ENCODE measurements at regions not wholly inside any gene's neighbourhood (a gene's known extent, or its start where the extent isn't known, plus 50 kb on each side); places are given as distances from the start of the nearest gene placed in this dataset.
A peak's percentile ranks its signal among the peaks of the same experiment; 100 is the strongest.
"Not testable (repeated sequence)": the region's sequence is repeated elsewhere in the genome, so short reads cannot be mapped to it uniquely, and the experiment has no call there.

- no peak for DNase-seq
Observed at GRCh38 chr5:36489505-36489904, 116.9 kb upstream of the SLC1A3 start.

DNA sequence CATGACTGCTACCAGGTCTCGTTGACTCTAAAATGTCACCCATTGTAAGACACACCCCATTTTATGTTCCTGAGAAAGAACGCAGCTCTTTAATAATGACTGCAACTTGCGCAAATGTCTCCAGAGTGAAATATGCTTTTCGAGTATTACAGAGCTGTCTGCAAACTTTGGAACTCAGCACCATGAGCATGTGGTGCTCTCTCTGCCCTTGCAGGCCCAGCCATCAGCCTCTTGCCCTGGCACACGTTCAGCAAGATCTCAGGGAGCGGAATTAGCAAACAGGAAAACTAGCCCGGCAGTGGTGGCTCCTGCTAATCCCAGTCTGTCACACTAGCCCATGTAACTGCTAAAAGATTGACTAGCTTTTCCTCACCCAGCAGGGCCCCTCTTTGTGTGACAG lies 114.5 kb upstream of the SLC1A3 start:
- DNase-seq: no peak

DNA sequence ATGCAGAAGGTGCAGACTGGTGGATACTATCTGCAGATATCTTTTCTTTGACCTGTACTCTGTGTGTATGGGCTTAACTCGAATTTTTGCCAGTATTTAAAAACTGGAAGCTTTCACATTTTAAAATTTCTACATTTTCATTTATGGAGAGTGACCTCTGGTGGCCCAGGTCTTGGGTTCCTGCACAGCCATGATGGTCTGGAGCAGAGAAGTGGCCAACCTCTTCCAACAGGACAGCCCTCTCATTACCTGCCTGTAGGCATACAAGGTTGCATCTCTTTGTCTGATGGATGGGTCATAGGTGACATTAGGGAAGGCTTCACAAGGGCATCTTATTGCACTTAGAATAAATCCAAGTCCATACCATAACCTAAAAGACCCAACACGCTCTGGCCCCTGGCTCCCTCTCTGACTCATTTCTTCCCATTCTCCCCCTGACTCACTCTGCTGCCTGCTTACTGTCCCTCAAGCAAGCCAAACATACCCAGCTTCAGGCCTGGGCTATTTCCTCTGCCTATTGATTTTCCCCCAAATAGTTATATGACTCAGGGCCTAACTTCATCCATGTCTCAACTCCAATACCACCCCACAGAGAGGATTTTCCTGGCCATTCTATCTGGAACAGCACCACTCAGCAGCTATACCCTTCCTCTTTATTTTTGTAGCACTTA lies 113.3 kb upstream of the SLC1A3 start:
- DNase-seq: no peak

DNA sequence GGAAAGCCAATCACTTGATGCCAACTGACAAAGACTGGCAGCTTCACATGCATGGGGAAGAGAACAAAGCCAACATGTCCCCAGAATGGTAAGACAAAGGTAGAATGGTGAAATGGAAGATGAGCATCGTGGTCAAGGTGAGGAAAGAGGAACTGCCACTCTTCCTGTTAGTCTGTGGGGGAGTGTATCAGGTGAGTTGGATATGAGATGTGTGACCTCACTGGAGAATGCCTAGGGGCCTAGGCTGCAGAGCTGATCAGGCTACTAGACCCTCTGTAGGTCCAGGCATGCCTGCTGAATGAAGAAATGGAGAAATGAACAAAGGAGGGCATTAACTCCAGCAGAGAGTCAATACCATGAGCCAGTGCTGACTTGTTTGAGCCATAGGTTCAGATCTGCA lies 112.4 kb upstream of the SLC1A3 start:
- DNase-seq: no peak

GRCh38 chr5:36494841-36495601 lies 111.4 kb upstream of the SLC1A3 start:
- no peak for DNase-seq

- no peak for DNase-seq
Observed at GRCh38 chr5:36495611-36496010, 110.8 kb upstream of the SLC1A3 start.

GRCh38 chr5:36496471-36496870 lies 109.9 kb upstream of the SLC1A3 start:
- DNase-seq: no peak

DNA sequence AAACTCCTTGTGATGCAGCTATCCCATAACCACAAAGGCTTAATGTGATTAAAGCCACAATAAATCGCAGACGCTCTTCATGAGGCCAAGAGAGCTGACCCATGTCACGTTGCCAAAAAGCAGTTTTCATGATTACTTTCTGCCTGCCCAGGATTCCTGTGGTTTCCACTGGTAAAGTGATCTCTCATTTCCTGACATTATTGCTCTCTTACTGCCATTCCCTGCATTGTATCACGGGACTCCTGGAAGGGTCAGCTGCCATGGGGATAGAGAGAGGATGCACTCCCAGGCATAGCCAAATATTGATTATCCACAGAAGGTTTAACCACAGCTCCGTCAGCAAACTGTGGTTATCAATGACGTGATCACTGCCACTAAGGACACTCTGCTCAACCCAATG lies 103.8 kb upstream of the SLC1A3 start:
- no peak for DNase-seq

GRCh38 chr5:36505021-36505420 lies 101.4 kb upstream of the SLC1A3 start:
- no peak for DNase-seq

DNA sequence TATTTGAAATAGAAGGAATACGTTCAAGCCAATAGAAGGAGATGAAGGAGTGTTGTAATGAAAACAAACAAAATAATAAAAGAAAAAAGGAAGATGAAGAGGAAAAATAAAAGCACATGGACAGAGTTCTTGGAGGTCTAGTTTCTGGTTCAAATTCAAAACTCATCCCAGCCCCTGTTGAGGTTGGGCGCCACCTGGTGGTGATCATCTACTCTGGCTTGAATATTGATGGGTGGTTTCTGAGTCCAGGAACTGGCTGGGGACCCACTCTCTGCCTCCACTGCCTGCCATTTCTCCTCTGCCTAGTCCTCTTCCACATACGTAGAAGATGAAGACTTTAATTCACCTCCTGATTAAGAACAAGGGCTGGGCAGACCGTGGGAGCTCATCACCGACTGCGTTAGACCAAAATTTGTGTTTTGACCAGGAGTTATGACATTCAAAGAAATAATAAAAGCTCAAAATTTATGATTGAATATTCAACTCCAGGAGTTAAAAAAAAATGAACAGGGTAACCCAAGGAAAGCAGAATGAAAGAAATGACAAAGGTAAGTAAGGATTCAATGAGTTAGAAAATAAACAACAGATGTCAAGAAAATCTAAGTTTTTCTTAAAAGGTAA lies 99.0 kb upstream of the SLC1A3 start:
- peak; percentile 52 to 62 for DNase-seq

GRCh38 chr5:36508331-36508730 lies 98.1 kb upstream of the SLC1A3 start:
- DNase-seq: not testable (repeated sequence)

- DNase-seq: not testable (repeated sequence)
Observed at GRCh38 chr5:36513647-36514046, 92.8 kb upstream of the SLC1A3 start.

- no peak for DNase-seq
Observed at GRCh38 chr5:36519881-36520280, 86.5 kb upstream of the SLC1A3 start.

DNA sequence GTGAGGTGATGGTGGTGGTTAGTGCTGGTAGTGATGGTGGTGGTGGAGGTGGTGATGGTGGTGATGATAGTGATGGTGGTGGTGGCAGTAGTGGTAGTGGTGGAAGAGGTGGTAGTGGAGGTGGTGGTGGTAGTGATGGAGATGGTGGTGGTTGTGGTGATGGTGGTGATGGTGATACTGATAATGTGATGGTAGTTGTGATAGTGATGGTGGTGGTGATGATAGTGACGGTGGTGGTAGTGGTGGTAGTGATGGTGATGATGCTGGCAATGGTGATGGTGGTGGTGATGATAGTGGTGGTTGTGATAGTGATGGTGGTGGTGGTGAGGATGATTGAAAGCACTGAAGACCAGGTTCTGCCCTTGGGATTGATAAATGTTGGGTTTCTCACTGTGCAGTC lies 85.2 kb upstream of the SLC1A3 start:
- DNase-seq: no peak

DNA sequence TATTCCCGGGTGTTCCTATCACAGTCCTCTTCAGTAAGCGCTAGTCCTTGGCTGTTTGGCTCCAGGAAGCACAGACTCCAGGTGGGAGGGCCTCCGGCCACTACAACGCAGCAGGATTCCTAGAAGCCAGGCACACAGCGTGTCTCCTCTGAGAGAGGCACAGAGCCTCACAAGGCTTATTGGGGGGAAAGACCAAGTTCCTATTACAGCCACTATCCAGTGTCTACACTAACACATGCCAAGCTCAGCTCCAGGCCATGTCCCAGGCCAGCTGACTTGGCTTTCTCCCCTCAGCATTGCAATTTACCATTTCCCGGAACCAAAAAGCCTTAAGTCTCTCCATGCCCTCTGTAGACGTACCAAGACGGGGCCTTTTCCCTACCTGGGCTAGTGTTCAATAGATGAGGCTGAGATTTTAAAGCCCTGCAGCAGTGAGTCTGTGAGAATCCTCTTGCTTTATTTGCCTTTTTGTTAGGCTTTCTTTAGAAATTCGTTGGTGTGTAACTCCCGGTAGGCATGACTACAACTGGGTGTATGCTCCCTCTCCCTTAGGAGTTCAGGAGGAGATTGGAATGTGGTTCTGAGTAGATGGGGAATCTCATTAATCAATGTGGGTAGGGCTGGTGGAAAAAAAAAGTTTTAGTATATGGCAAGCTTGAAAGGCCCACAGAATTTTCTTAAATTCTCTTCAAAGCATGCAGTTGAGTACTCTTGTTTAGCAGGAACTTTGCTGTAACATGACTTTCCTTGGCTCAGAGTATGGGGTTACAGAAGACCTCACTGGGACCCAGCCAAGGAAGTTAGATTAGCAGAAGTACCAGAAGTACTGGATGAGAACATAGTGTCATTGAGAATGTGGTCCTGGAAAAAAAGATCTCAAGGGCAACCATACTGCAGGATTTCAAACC lies 84.3 kb upstream of the SLC1A3 start:
- no peak for DNase-seq

DNA sequence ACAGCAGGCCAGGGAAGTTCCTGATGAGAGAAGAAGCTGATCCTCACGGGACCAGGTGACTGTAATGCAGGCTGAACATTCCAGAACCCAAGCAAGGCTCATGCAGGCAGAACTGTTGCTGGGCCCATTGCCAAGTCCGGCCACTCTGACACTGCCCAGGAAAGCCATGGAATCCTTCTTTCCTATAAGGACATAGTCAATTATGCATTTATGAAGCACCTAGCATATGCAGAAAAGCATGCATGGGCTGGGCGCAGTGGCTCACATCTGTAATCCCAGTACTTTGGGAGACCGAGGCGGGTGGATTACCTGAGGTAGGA lies 83.7 kb upstream of the SLC1A3 start:
- DNase-seq: no peak

GRCh38 chr5:36523450-36523849 lies 83.0 kb upstream of the SLC1A3 start:
- DNase-seq: no peak

GRCh38 chr5:36523926-36524325 lies 82.5 kb upstream of the SLC1A3 start:
- no peak for DNase-seq

- no peak for DNase-seq
Observed at GRCh38 chr5:36526537-36526936, 79.9 kb upstream of the SLC1A3 start.

DNA sequence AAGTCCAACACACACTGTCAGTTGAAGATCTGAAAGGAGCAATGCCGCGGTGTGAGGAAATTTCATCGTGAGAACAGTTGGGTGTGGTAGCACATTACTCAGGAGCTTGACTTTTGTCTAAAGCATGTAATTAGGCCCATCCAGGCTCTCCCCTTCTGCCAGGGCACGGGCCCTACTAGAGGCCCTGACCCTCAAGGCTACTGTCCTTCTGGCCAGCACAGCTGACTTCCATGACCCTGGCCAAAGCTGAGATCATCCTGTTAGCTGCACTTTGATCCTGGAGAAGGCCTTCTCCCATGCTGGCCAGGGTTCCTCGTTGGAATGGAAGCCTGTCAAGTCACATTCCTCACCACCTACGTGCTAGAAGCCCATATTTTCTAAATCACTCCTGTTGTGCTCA lies 77.8 kb upstream of the SLC1A3 start:
- DNase-seq: no peak

DNA sequence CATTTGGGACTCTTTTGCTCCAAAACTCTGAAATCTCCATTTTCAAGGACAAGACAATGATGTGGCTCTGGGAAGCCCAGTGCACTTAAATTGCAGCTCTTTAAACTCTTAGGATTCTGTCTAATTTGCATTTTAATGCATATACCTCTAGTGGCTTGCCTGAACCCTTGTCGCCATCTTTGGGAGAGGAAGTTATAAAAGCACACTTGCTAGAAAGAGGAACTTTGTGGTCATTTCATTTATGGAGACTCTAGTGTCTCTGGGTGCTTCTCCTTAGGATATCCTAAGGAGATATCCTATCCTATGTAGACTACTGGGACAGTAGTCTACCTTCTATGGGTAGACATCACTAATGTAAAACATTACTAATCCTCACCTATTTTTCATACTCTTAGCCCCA lies 77.3 kb upstream of the SLC1A3 start:
- DNase-seq: no peak

- DNase-seq: no peak
Observed at GRCh38 chr5:36530215-36530614, 76.2 kb upstream of the SLC1A3 start.

- DNase-seq: no peak
Observed at GRCh38 chr5:36531401-36531800, 75.0 kb upstream of the SLC1A3 start.
